Rectal smooth muscle tissue (tissue), 1 donor: ENCODE measurements at regions not wholly inside any gene's neighbourhood (a gene's known extent, or its start where the extent isn't known, plus 50 kb on each side); places are given as distances from the start of the nearest gene placed in this dataset.

Experiments
- H3K27ac ChIP-seq: one replicate; pipeline ENCODE4 v1.7.0; 2013; ENCODE audit warnings: low read depth, low read length, inconsistent platforms
- H3K27me3 ChIP-seq: one replicate; pipeline ENCODE4 v1.7.0; 2013; ENCODE audit warnings: low read length; ENCODE audit not compliant: control insufficient read depth, insufficient read depth
- H3K36me3 ChIP-seq: one replicate; pipeline ENCODE4 v1.7.0; 2013; ENCODE audit warnings: low read length; ENCODE audit not compliant: control insufficient read depth, insufficient read depth
- H3K4me1 ChIP-seq: one replicate; pipeline ENCODE4 v1.7.0; 2013; ENCODE audit warnings: low read length; ENCODE audit not compliant: control insufficient read depth, insufficient read depth
- H3K4me3 ChIP-seq: one replicate; pipeline ENCODE4 v1.7.0; 2013; ENCODE audit warnings: low read length
- H3K9ac ChIP-seq: one replicate; pipeline ENCODE4 v1.7.0; 2013; ENCODE audit warnings: low read length

GRCh38 chr13:22218797-22219196 lies 547.9 kb downstream of the FGF9 start:
- Histone ChIP-seq H3K4me3 (no peak overlapping the region), H3K36me3 (no peaks in the 10 kb centered on the region), H3K27ac (no peak overlapping the region), H3K27me3 (no peaks in the 10 kb centered on the region), H3K9ac (no peak overlapping the region), H3K4me1 (peaks cover 3% of the 10 kb centered on the region)

GRCh38 chr13:22219709-22220108 lies 548.8 kb downstream of the FGF9 start:
- no peak overlapping the region for H3K4me3 ChIP-seq
- H3K27me3 ChIP-seq, result no peaks in the 10 kb centered on the region
- H3K9ac ChIP-seq, result no peak overlapping the region
- no peaks in the 10 kb centered on the region for H3K36me3 ChIP-seq
- H3K27ac ChIP-seq, result no peak overlapping the region
- H3K4me1 ChIP-seq, result peaks cover 3% of the 10 kb centered on the region

GRCh38 chr13:22220151-22221135 lies 549.6 kb downstream of the FGF9 start:
- Histone ChIP-seq H3K4me3 (no peak overlapping the region), H3K27me3 (no peaks in the 10 kb centered on the region), H3K36me3 (no peaks in the 10 kb centered on the region), H3K9ac (no peak overlapping the region), H3K4me1 (peaks cover 3% of the 10 kb centered on the region), H3K27ac (no peak overlapping the region)

GRCh38 chr13:22223411-22223810 lies 552.5 kb downstream of the FGF9 start:
- no peaks in the 10 kb centered on the region for H3K27me3 ChIP-seq
- H3K36me3 ChIP-seq, result no peaks in the 10 kb centered on the region
- no peak overlapping the region for H3K27ac ChIP-seq
- H3K4me3 ChIP-seq, result no peak overlapping the region
- H3K4me1 ChIP-seq, result peaks cover 3% of the 10 kb centered on the region
- no peak overlapping the region for H3K9ac ChIP-seq

- no peak overlapping the region for H3K4me3 ChIP-seq
- no peaks in the 10 kb centered on the region for H3K36me3 ChIP-seq
- H3K27me3 ChIP-seq, result no peaks in the 10 kb centered on the region
- H3K9ac ChIP-seq, result no peak overlapping the region
- H3K27ac ChIP-seq, result no peak overlapping the region
- no peaks in the 10 kb centered on the region for H3K4me1 ChIP-seq
Observed at GRCh38 chr13:22226086-22226485, 555.2 kb downstream of the FGF9 start.

GRCh38 chr13:22227895-22228294 lies 557.0 kb downstream of the FGF9 start:
- H3K9ac ChIP-seq, result no peak overlapping the region
- no peak overlapping the region for H3K27ac ChIP-seq
- no peaks in the 10 kb centered on the region for H3K4me1 ChIP-seq
- H3K4me3 ChIP-seq, result no peak overlapping the region
- H3K27me3 ChIP-seq, result no peaks in the 10 kb centered on the region
- H3K36me3 ChIP-seq, result no peaks in the 10 kb centered on the region

GRCh38 chr13:22229916-22230315 lies 559.0 kb downstream of the FGF9 start:
- H3K4me1 ChIP-seq, result no peaks in the 10 kb centered on the region
- no peak overlapping the region for H3K27ac ChIP-seq
- no peak overlapping the region for H3K4me3 ChIP-seq
- H3K9ac ChIP-seq, result no peak overlapping the region
- H3K27me3 ChIP-seq, result no peaks in the 10 kb centered on the region
- H3K36me3 ChIP-seq, result no peaks in the 10 kb centered on the region

- no peak overlapping the region for H3K27ac ChIP-seq
- no peak overlapping the region for H3K4me3 ChIP-seq
- H3K27me3 ChIP-seq, result no peaks in the 10 kb centered on the region
- H3K9ac ChIP-seq, result no peak overlapping the region
- H3K36me3 ChIP-seq, result no peaks in the 10 kb centered on the region
- no peaks in the 10 kb centered on the region for H3K4me1 ChIP-seq
Observed at GRCh38 chr13:22232186-22232585, 561.3 kb downstream of the FGF9 start.

- no peak overlapping the region for H3K4me3 ChIP-seq
- no peaks in the 10 kb centered on the region for H3K27me3 ChIP-seq
- H3K9ac ChIP-seq, result no peak overlapping the region
- H3K36me3 ChIP-seq, result no peaks in the 10 kb centered on the region
- H3K4me1 ChIP-seq, result no peaks in the 10 kb centered on the region
- no peak overlapping the region for H3K27ac ChIP-seq
Observed at GRCh38 chr13:22235285-22235949, 564.5 kb downstream of the FGF9 start.

- Histone ChIP-seq H3K4me3 (no peak overlapping the region), H3K4me1 (no peaks in the 10 kb centered on the region), H3K27ac (no peak overlapping the region), H3K27me3 (no peaks in the 10 kb centered on the region), H3K9ac (no peak overlapping the region), H3K36me3 (no peaks in the 10 kb centered on the region)
Observed at GRCh38 chr13:22235950-22236290, 565.0 kb downstream of the FGF9 start.

- H3K36me3 ChIP-seq, result no peaks in the 10 kb centered on the region
- H3K27me3 ChIP-seq, result no peaks in the 10 kb centered on the region
- H3K4me3 ChIP-seq, result no peak overlapping the region
- no peaks in the 10 kb centered on the region for H3K4me1 ChIP-seq
- no peak overlapping the region for H3K9ac ChIP-seq
- H3K27ac ChIP-seq, result no peak overlapping the region
Observed at GRCh38 chr13:22238269-22238668, 567.4 kb downstream of the FGF9 start.

GRCh38 chr13:22240716-22241115 lies 569.8 kb downstream of the FGF9 start:
- H3K4me3 ChIP-seq, result no peak overlapping the region
- no peak overlapping the region for H3K9ac ChIP-seq
- H3K27ac ChIP-seq, result no peak overlapping the region
- no peaks in the 10 kb centered on the region for H3K27me3 ChIP-seq
- no peaks in the 10 kb centered on the region for H3K36me3 ChIP-seq
- H3K4me1 ChIP-seq, result no peaks in the 10 kb centered on the region
